ENCODE measurements at regions not wholly inside any gene's neighbourhood (a gene's known extent, or its start where the extent isn't known, plus 50 kb on each side); places are given as distances from the start of the nearest gene placed in this dataset.

GRCh38 chr14:82313889-82314288 lies 780.2 kb upstream of the SEL1L start:
- no peak for ATAC-seq (ENCODE audit: insufficient read depth, low FRiP score)
- 49 to 71% methylated on average over 1 of the region's 1 CpG for WGBS, 2 donors

GRCh38 chr14:82328442-82328841 lies 794.8 kb upstream of the SEL1L start:
- TF ChIP-seq, protein P1, sequence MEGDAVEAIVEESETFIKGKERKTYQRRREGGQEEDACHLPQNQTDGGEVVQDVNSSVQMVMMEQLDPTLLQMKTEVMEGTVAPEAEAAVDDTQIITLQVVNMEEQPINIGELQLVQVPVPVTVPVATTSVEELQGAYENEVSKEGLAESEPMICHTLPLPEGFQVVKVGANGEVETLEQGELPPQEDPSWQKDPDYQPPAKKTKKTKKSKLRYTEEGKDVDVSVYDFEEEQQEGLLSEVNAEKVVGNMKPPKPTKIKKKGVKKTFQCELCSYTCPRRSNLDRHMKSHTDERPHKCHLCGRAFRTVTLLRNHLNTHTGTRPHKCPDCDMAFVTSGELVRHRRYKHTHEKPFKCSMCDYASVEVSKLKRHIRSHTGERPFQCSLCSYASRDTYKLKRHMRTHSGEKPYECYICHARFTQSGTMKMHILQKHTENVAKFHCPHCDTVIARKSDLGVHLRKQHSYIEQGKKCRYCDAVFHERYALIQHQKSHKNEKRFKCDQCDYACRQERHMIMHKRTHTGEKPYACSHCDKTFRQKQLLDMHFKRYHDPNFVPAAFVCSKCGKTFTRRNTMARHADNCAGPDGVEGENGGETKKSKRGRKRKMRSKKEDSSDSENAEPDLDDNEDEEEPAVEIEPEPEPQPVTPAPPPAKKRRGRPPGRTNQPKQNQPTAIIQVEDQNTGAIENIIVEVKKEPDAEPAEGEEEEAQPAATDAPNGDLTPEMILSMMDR (IDR thresholded peaks at IDR 0.05; ENCODE audit: control extremely low read depth, extremely low read depth) = no peak
- H3K9me3 ChIP-seq (ENCODE audit: control insufficient read depth in 4 of 4, insufficient read depth in 3 of 4, low read length in 3 of 4) = peaks cover 0 to 11% (median 4%) of the 10 kb centered on the region in 4 donors
- H3K9ac ChIP-seq (ENCODE audit: insufficient read depth in 1 of 2, low read length in 2 of 2) = no peak overlapping the region
- H3K27me3 ChIP-seq (ENCODE audit: control insufficient read depth in 3 of 3, insufficient read depth in 3 of 3, low read length in 2 of 3) = no peaks in the 10 kb centered on the region
- WGBS, 2 donors = 89 to 91% methylated on average over 4 of the region's 4 CpGs
- H3K36me3 ChIP-seq (ENCODE audit: control insufficient read depth in 4 of 4, insufficient read depth in 4 of 4, low read length in 4 of 4) = no peaks in the 10 kb centered on the region
- no peak overlapping the region for H3K4me3 ChIP-seq
- ATAC-seq (ENCODE audit: insufficient read depth, low FRiP score) (no peak), DNase-seq (no peak)
- H3K27ac ChIP-seq (ENCODE audit: low read depth in 1 of 2, low read length in 1 of 2) = no peak overlapping the region
- H3K4me1 ChIP-seq (ENCODE audit: control insufficient read depth in 5 of 5, insufficient read depth in 5 of 5, low read length in 5 of 5) = no peaks in the 10 kb centered on the region

More at GRCh38 chr14:82313889-82314288, 780.2 kb upstream of the SEL1L start:
- TF ChIP-seq, protein P1 (IDR thresholded peaks at IDR 0.05; ENCODE audit: control extremely low read depth, extremely low read depth) = no peak
- Histone ChIP-seq H3K27me3 (ENCODE audit: control insufficient read depth in 3 of 3, insufficient read depth in 3 of 3, low read length in 2 of 3) (no peaks in the 10 kb centered on the region), H3K36me3 (ENCODE audit: control insufficient read depth in 4 of 4, insufficient read depth in 4 of 4, low read length in 4 of 4) (no peaks in the 10 kb centered on the region), H3K27ac (ENCODE audit: low read depth in 1 of 2, low read length in 1 of 2) (no peak overlapping the region), H3K4me1 (ENCODE audit: control insufficient read depth in 5 of 5, insufficient read depth in 5 of 5, low read length in 5 of 5) (peaks cover 0 to 22% (median 0%) of the 10 kb centered on the region in 5 donors), H3K4me3 (no peak overlapping the region), H3K9ac (ENCODE audit: insufficient read depth in 1 of 2, low read length in 2 of 2) (no peak overlapping the region), H3K9me3 (ENCODE audit: control insufficient read depth in 4 of 4, insufficient read depth in 3 of 4, low read length in 3 of 4) (peaks cover 0 to 5% (median 0%) of the 10 kb centered on the region in 4 donors)
- peak; percentile 73 to 96 (median 96) for DNase-seq

DNA sequence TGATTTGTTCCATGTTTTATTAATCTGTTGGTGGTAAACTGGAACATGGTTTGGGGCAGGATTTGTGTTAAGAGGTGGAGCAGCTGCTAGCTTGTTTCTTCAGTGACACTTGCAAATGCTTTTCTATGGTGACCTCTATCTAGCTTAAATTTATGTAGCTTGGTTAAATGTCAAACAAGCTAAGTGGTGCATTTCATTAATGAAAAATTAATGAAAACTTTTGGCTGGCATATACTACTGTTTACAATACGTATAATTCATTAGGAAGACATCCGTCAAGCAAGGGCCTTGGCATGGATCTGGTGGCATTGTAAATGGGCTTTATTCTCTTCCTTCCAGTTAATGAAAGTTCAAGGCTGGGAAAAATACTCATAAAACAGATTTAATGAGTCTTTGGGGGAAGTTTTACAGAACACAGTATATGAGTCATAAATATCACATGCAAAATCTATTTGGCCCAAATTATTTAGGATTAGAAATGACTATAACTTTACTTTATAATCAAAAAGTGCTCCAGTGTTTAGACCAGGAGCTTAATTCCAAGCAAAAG lies 807.7 kb upstream of the SEL1L start:
- H3K4me1 ChIP-seq (ENCODE audit: control insufficient read depth in 5 of 5, insufficient read depth in 5 of 5, low read length in 5 of 5) = no peaks in the 10 kb centered on the region
- H3K9ac ChIP-seq (ENCODE audit: insufficient read depth in 1 of 2, low read length in 2 of 2) = no peak overlapping the region
- no peak overlapping the region for H3K27ac ChIP-seq (ENCODE audit: low read depth in 1 of 2, low read length in 1 of 2)
- no peak overlapping the region for H3K4me3 ChIP-seq
- peaks cover 0 to 3% (median 0%) of the 10 kb centered on the region in 4 donors for H3K9me3 ChIP-seq (ENCODE audit: control insufficient read depth in 4 of 4, insufficient read depth in 3 of 4, low read length in 3 of 4)
- WGBS, 2 donors = 70 to 87% methylated on average over 2 of the region's 2 CpGs
- TF ChIP-seq, protein P1 (IDR thresholded peaks at IDR 0.05; ENCODE audit: control extremely low read depth, extremely low read depth) = no peak
- ATAC-seq (ENCODE audit: insufficient read depth, low FRiP score) (no peak), DNase-seq (no peak)
- H3K36me3 ChIP-seq (ENCODE audit: control insufficient read depth in 4 of 4, insufficient read depth in 4 of 4, low read length in 4 of 4) = no peaks in the 10 kb centered on the region
- H3K27me3 ChIP-seq (ENCODE audit: control insufficient read depth in 3 of 3, insufficient read depth in 3 of 3, low read length in 2 of 3) = no peaks in the 10 kb centered on the region

DNA sequence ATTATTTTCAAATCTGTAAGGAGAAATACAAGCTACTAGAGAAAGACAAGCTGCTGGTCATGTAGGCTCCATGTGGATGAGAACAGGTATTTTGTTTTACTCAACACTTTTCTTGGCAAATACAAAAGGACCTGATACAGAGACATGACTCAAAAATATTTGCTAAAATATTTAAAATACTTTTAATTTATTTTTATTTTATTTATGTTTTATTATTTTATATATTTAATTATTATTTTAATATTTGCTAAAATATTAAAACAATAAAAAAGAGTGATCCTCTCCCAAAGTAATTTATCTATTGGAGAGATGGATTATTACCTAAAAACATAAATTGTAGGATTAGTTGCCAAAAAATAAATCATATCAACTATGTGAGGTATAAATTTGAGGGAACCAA lies 808.9 kb upstream of the SEL1L start:
- Histone ChIP-seq H3K9me3 (ENCODE audit: control insufficient read depth in 4 of 4, insufficient read depth in 3 of 4, low read length in 3 of 4) (peaks cover 0 to 4% (median 0%) of the 10 kb centered on the region in 4 donors), H3K4me1 (ENCODE audit: control insufficient read depth in 5 of 5, insufficient read depth in 5 of 5, low read length in 5 of 5) (no peaks in the 10 kb centered on the region), H3K27ac (ENCODE audit: low read depth in 1 of 2, low read length in 1 of 2) (no peak overlapping the region), H3K9ac (ENCODE audit: insufficient read depth in 1 of 2, low read length in 2 of 2) (no peak overlapping the region), H3K27me3 (ENCODE audit: control insufficient read depth in 3 of 3, insufficient read depth in 3 of 3, low read length in 2 of 3) (no peaks in the 10 kb centered on the region), H3K4me3 (no peak overlapping the region), H3K36me3 (ENCODE audit: control insufficient read depth in 4 of 4, insufficient read depth in 4 of 4, low read length in 4 of 4) (no peaks in the 10 kb centered on the region)
- DNase-seq (no peak), ATAC-seq (ENCODE audit: insufficient read depth, low FRiP score) (no peak)
- TF ChIP-seq, protein P1 (IDR thresholded peaks at IDR 0.05; ENCODE audit: control extremely low read depth, extremely low read depth) = no peak
